HEK293 (cell line): ENCODE measurements at regions not wholly inside any gene's neighbourhood (a gene's known extent, or its start where the extent isn't known, plus 50 kb on each side); places are given as distances from the start of the nearest gene placed in this dataset.

Source experiments
- CTCF ChIA-PET: fragments of 350-600 bp; formaldehyde crosslinking; extraction: SDS; loops from one replicate; lab custom pipeline; 2021; ENCODE audit warnings: antibody characterized with exemption; lab: Yijun Ruan, JAX
- POLR2A ChIA-PET: fragments of 300-600 bp; formaldehyde crosslinking; extraction: SDS; loops from one replicate; lab custom pipeline; 2020; ENCODE audit warnings: antibody characterized with exemption, inconsistent platforms; lab: Yijun Ruan, JAX
- H3K27ac ChIP-seq: fragments of 200-500 bp; sonication (Bioruptor generic); 2 replicates; pipeline ENCODE4 v1.5.1; 2014; ENCODE audit warnings: low read depth, low read length, control low read depth, inconsistent platforms; ENCODE audit errors: extremely low read depth
- H3K36me3 ChIP-seq, 2 experiments: fragments of 200-500 bp in 1 of 2; sonication (Bioruptor generic) in 1 of 2; 1 replicate in 1 of 2; 2 replicates in 1 of 2; pipeline ENCODE4 v1.5.1; 2014 to 2017; ENCODE audit warnings: inconsistent platforms in 2 of 2, low read length in 2 of 2; ENCODE audit not compliant: control insufficient read depth in 2 of 2, insufficient read depth in 1 of 2
- H3K4me1 ChIP-seq: fragments of 200-500 bp; sonication (Bioruptor generic); 2 replicates; pipeline ENCODE4 v1.5.1; 2014; ENCODE audit warnings: mild to moderate bottlenecking, low read length, inconsistent platforms; ENCODE audit not compliant: control insufficient read depth, insufficient read depth
- H3K4me3 ChIP-seq: 2 replicates; pipeline ENCODE4 v1.5.1; 2011; ENCODE audit warnings: low read depth, mild to moderate bottlenecking, control low read depth, low read length, moderate library complexity
- H3K9me3 ChIP-seq: fragments of 200-500 bp; sonication (Bioruptor generic); 2 replicates; pipeline ENCODE4 v1.5.1; 2014; ENCODE audit warnings: low read depth, low read length, inconsistent platforms; ENCODE audit not compliant: control insufficient read depth, insufficient read depth
- FEZF1 ChIP-seq: fragments of 450-650 bp; formaldehyde crosslinking; IDR thresholded peaks from 2 replicates; pipeline ENCODE4 v1.5.1; 2016; ENCODE audit warnings: missing biosample characterization, missing genetic modification characterization
- IKZF3 ChIP-seq: fragments of 450-650 bp; IDR thresholded peaks from 2 replicates; pipeline ENCODE4 v1.5.0; 2018; ENCODE audit warnings: missing biosample characterization, mild to moderate bottlenecking, missing genetic modification characterization, moderate library complexity
- SALL2 ChIP-seq: fragments of 450-650 bp; formaldehyde crosslinking; IDR thresholded peaks from 2 replicates; pipeline ENCODE4 v1.5.0; 2017; ENCODE audit warnings: missing biosample characterization, mild to moderate bottlenecking, missing genetic modification characterization, borderline replicate concordance
- ZEB2 ChIP-seq: fragments of 450-650 bp; formaldehyde crosslinking; IDR thresholded peaks from 2 replicates; pipeline ENCODE4 v1.5.1; 2016; ENCODE audit warnings: missing biosample characterization, missing genetic modification characterization
- ZIC2 ChIP-seq: fragments of 450-650 bp; formaldehyde crosslinking; IDR thresholded peaks from 2 replicates; pipeline ENCODE4 v1.5.1; 2016; ENCODE audit warnings: missing biosample characterization, missing genetic modification characterization
- ZNF132 ChIP-seq: fragments of 450-650 bp; formaldehyde crosslinking; IDR thresholded peaks from 2 replicates; pipeline ENCODE4 v1.5.1; 2017; ENCODE audit warnings: missing biosample characterization, missing genetic modification characterization, borderline replicate concordance
- ZNF133 ChIP-seq: fragments of 450-650 bp; formaldehyde crosslinking; IDR thresholded peaks from 2 replicates; pipeline ENCODE4 v1.5.1; 2016; ENCODE audit warnings: missing biosample characterization, missing genetic modification characterization
- ZNF16 ChIP-seq: fragments of 450-650 bp; formaldehyde crosslinking; IDR thresholded peaks from 2 replicates; pipeline ENCODE4 v1.5.1; 2016; ENCODE audit warnings: low read depth, missing biosample characterization, missing genetic modification characterization
- ZNF175 ChIP-seq: fragments of 450-650 bp; formaldehyde crosslinking; IDR thresholded peaks from 2 replicates; pipeline ENCODE4 v1.5.1; 2016; ENCODE audit warnings: missing biosample characterization, missing genetic modification characterization
- ZNF184 ChIP-seq: fragments of 450-650 bp; IDR thresholded peaks from 2 replicates; pipeline ENCODE4 v1.5.1; 2018; ENCODE audit warnings: missing biosample characterization, mild to moderate bottlenecking, missing genetic modification characterization
- ZNF221 ChIP-seq: fragments of 450-650 bp; formaldehyde crosslinking; IDR thresholded peaks from 2 replicates; pipeline ENCODE4 v1.5.1; 2017; ENCODE audit warnings: missing biosample characterization, missing genetic modification characterization, borderline replicate concordance
- ZNF311 ChIP-seq: fragments of 450-650 bp; formaldehyde crosslinking; IDR thresholded peaks from 2 replicates; pipeline ENCODE4 v1.5.1; 2017; ENCODE audit warnings: missing biosample characterization, missing genetic modification characterization, borderline replicate concordance
- ZNF350 ChIP-seq: fragments of 450-650 bp; formaldehyde crosslinking; IDR thresholded peaks from 2 replicates; pipeline ENCODE4 v1.5.0; 2017; ENCODE audit warnings: missing biosample characterization, mild to moderate bottlenecking, missing genetic modification characterization
- ZNF394 ChIP-seq: fragments of 450-650 bp; formaldehyde crosslinking; IDR thresholded peaks from 2 replicates; pipeline ENCODE4 v1.5.1; 2016; ENCODE audit warnings: missing biosample characterization, missing genetic modification characterization, mild to moderate bottlenecking, moderate library complexity, borderline replicate concordance
- ZNF416 ChIP-seq: fragments of 450-650 bp; formaldehyde crosslinking; IDR thresholded peaks from 2 replicates; pipeline ENCODE4 v1.5.1; 2016; ENCODE audit warnings: missing biosample characterization, missing genetic modification characterization
- ZNF518A ChIP-seq: fragments of 450-650 bp; formaldehyde crosslinking; conservative IDR thresholded peaks from 2 replicates; pipeline ENCODE4 v1.5.1; 2016; ENCODE audit warnings: low read depth, missing biosample characterization, missing genetic modification characterization
- ZNF596 ChIP-seq: fragments of 450-650 bp; IDR thresholded peaks from 2 replicates; pipeline ENCODE4 v1.5.0; 2018; ENCODE audit warnings: missing biosample characterization, mild to moderate bottlenecking, missing genetic modification characterization, moderate library complexity
- ZNF621 ChIP-seq: fragments of 450-650 bp; formaldehyde crosslinking; IDR thresholded peaks from 2 replicates; pipeline ENCODE4 v1.5.1; 2017; ENCODE audit warnings: missing biosample characterization, missing genetic modification characterization
- ZNF623 ChIP-seq: fragments of 450-650 bp; formaldehyde crosslinking; IDR thresholded peaks from 2 replicates; pipeline ENCODE4 v1.5.1; 2016; ENCODE audit warnings: missing biosample characterization, missing genetic modification characterization
- ZNF670 ChIP-seq: fragments of 450-650 bp; formaldehyde crosslinking; IDR thresholded peaks from 2 replicates; pipeline ENCODE4 v1.5.1; 2016; ENCODE audit warnings: missing biosample characterization, missing genetic modification characterization, low read depth
- ZNF701 ChIP-seq: fragments of 450-650 bp; formaldehyde crosslinking; IDR thresholded peaks from 2 replicates; pipeline ENCODE4 v1.5.1; 2016; ENCODE audit warnings: missing biosample characterization, missing genetic modification characterization

GRCh38 chr4:84291969-84292368 is 207.1 kb downstream of the NKX6-1 start:
- ChIA-PET POLR2A (no interaction called here), CTCF (no interaction called here)
- Histone ChIP-seq H3K27ac (no peak overlapping the region), H3K36me3 (peaks cover 0 to 3% of the 10 kb centered on the region in 2 experiments; a peak in 1 of 3 replicates), H3K4me1 (no peaks in the 10 kb centered on the region), H3K9me3 (no peaks in the 10 kb centered on the region), H3K4me3 (no peak overlapping the region)
- TF ChIP-seq ZNF184 (tag by site-specific recombination) (no peak), ZNF596 (no peak), ZNF132 (tag by site-specific recombination) (no peak), SALL2 (no peak), ZNF518A (no peak), ZNF175 (tag by site-specific recombination) (no peak), ZNF16 (tag by site-specific recombination) (no peak), ZNF133 (tag by site-specific recombination) (no peak), ZNF623 (tag by site-specific recombination) (no peak)

- TF ChIP-seq ZNF350 (tag by site-specific recombination) (no peak), ZNF394 (tag by site-specific recombination) (no peak), ZNF221 (tag by site-specific recombination) (no peak), IKZF3 (no peak), ZNF621 (tag by site-specific recombination) (no peak), FEZF1 (no peak), ZNF701 (tag by site-specific recombination) (no peak), ZIC2 (tag by site-specific recombination) (no peak), ZNF416 (tag by site-specific recombination) (no peak), ZNF670 (no peak), ZEB2 (no peak), ZNF311 (tag by site-specific recombination) (no peak), ZNF133 (tag by site-specific recombination) (no peak)
- TF ChIP-seq, all 188 proteins: peak for 0
- POLR2A ChIA-PET, result no interaction called here
Measured at GRCh38 chr4:84286048-84286447, 213.0 kb downstream of the NKX6-1 start.

More at GRCh38 chr4:84286048-84286447, 213.0 kb downstream of the NKX6-1 start:
- no peak overlapping the region for H3K4me3 ChIP-seq
- no peak overlapping the region for H3K27ac ChIP-seq
- H3K9me3 ChIP-seq, result no peaks in the 10 kb centered on the region
- no peaks in the 10 kb centered on the region for H3K4me1 ChIP-seq
- CTCF ChIA-PET, result no interaction called here
- peaks cover 0 to 27% of the 10 kb centered on the region in 2 experiments; a peak in 1 of 3 replicates for H3K36me3 ChIP-seq
